Neutrophil (primary cell): ENCODE measurements at regions not wholly inside any gene's neighbourhood (a gene's known extent, or its start where the extent isn't known, plus 50 kb on each side); places are given as distances from the start of the nearest gene placed in this dataset.

ENCODE experiments used
- H3K27ac ChIP-seq: fragments of 200-600 bp; sonication (generic); 2 replicates; pipeline ENCODE4 v1.5.1; 2016; ENCODE audit warnings: mild to moderate bottlenecking, moderate library complexity
- H3K27me3 ChIP-seq: fragments of 200-600 bp; sonication (generic); 2 replicates; pipeline ENCODE4 v1.6.0; 2016; ENCODE audit warnings: mild to moderate bottlenecking
- H3K36me3 ChIP-seq: fragments of 200-600 bp; sonication (generic); 2 replicates; pipeline ENCODE4 v1.5.1; 2017
- H3K4me1 ChIP-seq, 2 experiments: fragments of 200-600 bp in 1 of 2; sonication (generic) in 1 of 2; 1 replicate in 1 of 2; 2 replicates in 1 of 2; pipeline versions ENCODE4 v1.5.1 to v1.6.1; 2013 to 2016; ENCODE audit warnings: low read depth in 1 of 2, low read length in 1 of 2, mild to moderate bottlenecking in 1 of 2, moderate library complexity in 1 of 2; ENCODE audit not compliant: control insufficient read depth in 1 of 2, insufficient read depth in 1 of 2
- H3K4me3 ChIP-seq, 2 experiments: fragments of 200-600 bp in 1 of 2; sonication (generic) in 1 of 2; 1 replicate in 1 of 2; 2 replicates in 1 of 2; pipeline ENCODE4 v1.5.1; 2013 to 2016; ENCODE audit warnings: low read depth in 1 of 2, low read length in 1 of 2, mild to moderate bottlenecking in 1 of 2, moderate library complexity in 1 of 2
- H3K9me3 ChIP-seq: fragments of 200-600 bp; sonication (generic); 2 replicates; pipeline ENCODE4 v1.5.1; 2016
- TF ChIP-seq, protein P1 (sequence below): fragments of 200-600 bp; sonication (generic); IDR thresholded peaks from 2 replicates; pipeline ENCODE4 v1.5.1; 2016; ENCODE audit warnings: antibody characterized with exemption

DNA sequence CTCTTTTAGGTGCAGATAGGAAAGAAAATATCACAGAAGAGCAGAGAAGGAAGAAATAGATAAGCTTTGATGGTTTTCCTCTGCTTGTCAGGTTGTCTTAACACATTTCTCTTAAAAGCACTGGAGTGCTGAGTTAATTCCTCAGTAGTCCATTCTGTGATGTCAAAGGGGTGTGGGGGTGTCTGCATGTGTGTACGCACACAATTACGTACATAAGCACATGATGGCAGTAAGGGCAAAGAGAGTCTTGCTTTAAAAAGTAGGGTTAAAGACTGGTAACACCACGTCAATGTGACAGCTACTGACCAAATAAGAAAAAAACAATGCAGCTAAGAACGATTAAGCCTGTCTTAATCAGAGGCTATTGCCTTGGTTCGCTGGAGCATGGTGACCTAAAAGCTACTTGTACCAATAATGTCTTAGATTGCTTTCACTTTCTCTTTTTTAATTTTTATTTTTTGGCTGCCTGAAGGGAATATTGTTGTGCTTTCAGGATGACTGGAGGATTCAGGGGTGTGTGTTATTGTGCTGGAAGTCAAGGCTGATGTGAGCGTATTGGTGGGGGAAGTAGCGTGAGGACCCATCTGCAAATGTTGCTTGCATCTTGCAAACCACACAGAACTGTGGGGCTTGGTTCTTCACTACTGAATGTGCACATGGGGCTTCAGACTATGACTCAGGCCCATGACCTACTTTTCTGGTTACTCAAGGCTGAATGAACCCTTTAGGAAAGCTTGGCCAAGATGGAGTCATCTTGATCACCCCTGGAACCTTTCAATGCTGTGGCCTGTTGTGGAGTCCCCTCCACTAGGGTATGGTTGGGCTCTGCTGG is 417.8 kb upstream of the TPM1 start:
- Histone ChIP-seq H3K27ac (no peak overlapping the region), H3K27me3 (no peaks in the 10 kb centered on the region), H3K4me3 (no peak overlapping the region), H3K9me3 (no peaks in the 10 kb centered on the region), H3K4me1 (no peaks in the 10 kb centered on the region), H3K36me3 (no peaks in the 10 kb centered on the region)
- TF ChIP-seq, protein P1, sequence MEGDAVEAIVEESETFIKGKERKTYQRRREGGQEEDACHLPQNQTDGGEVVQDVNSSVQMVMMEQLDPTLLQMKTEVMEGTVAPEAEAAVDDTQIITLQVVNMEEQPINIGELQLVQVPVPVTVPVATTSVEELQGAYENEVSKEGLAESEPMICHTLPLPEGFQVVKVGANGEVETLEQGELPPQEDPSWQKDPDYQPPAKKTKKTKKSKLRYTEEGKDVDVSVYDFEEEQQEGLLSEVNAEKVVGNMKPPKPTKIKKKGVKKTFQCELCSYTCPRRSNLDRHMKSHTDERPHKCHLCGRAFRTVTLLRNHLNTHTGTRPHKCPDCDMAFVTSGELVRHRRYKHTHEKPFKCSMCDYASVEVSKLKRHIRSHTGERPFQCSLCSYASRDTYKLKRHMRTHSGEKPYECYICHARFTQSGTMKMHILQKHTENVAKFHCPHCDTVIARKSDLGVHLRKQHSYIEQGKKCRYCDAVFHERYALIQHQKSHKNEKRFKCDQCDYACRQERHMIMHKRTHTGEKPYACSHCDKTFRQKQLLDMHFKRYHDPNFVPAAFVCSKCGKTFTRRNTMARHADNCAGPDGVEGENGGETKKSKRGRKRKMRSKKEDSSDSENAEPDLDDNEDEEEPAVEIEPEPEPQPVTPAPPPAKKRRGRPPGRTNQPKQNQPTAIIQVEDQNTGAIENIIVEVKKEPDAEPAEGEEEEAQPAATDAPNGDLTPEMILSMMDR = no peak

DNA sequence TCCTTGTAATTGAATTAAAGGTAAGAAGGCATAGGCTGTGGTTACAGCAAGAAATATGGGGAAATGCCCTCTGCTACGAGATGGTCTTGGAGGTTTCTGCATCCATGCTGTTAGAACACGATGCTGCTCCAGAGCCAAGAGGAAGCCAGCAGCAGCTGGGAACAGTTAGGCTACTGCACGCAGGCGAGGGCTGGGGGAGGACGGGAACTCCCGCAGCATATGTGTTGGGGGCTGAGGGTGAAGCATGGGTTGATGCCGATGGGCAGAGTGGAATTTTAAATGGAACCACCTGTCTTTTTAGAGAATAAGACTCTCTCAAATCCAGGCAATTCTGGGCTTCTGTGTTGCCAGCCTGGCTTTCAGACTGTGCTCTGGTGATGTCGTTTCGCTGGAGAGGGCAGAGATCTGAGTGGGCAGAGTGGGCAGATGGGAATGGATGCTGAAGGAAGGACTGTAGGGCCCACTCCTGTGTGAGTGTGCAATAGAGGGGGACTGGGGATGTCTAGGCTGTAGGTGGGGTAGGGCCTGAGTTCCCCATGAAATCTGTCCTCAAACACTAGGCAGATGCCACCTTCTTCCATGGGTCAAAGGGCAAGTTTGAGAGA is 417.0 kb upstream of the TPM1 start:
- H3K4me1 ChIP-seq = no peaks in the 10 kb centered on the region
- TF ChIP-seq, protein P1 = no peak
- no peaks in the 10 kb centered on the region for H3K9me3 ChIP-seq
- no peaks in the 10 kb centered on the region for H3K27me3 ChIP-seq
- no peaks in the 10 kb centered on the region for H3K36me3 ChIP-seq
- no peak overlapping the region for H3K27ac ChIP-seq
- H3K4me3 ChIP-seq = no peak overlapping the region

DNA sequence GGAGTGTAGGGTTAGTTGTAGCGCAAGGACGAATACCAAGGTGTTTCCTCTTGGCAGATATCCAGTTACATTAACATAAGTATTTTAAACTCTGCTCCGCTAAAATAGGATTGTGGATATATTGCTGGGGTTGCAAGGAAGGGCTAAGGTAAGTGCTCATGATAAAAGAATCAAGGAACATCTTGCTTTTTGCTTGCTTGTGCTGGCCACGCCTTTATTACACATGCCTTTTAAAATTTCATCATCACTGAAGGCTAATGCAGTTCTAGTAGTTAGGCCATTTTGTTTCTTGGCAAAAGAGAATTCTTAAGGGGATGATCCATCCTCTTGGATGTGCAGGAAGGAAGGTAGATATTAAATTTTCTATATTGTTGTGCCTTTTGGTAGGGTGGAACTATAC is 415.6 kb upstream of the TPM1 start:
- TF ChIP-seq, protein P1 = no peak
- Histone ChIP-seq H3K27me3 (no peaks in the 10 kb centered on the region), H3K36me3 (no peaks in the 10 kb centered on the region), H3K9me3 (no peaks in the 10 kb centered on the region), H3K4me1 (no peaks in the 10 kb centered on the region), H3K4me3 (no peak overlapping the region), H3K27ac (no peak overlapping the region)

DNA sequence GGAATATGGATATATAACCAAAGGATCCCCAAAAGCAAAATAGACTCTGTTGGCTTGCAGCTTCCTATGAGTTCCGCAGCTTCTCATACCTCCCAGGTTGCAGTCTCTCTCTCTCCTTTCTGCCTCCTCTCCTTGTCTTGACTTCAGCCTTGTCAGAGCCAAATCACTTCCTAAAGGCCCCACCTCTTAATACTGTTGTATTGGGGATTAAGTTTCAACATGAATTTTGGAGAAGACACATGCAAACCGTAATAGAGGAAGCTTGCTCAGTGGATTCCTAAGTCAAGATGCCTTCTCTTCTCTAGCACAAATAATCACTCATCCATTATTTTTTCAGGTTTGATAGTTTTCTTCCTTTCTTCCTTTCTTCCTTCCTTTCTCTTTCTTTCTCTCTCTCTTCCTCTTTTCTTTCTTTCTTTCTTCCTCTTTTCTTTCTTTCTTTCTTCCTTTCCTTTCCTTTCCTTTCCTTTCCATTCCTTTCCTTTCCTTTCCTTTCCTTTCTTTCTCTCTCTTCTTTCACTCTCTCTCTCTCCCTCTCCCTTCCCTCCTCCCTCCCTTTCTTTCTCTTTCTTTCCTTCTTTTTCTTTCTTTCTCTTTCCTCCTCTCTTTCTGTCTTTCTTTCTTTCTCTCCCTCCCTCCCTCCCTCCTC is 411.3 kb upstream of the TPM1 start:
- Histone ChIP-seq H3K9me3 (no peaks in the 10 kb centered on the region), H3K27ac (no peak overlapping the region), H3K4me3 (no peak overlapping the region), H3K27me3 (no peaks in the 10 kb centered on the region), H3K36me3 (no peaks in the 10 kb centered on the region), H3K4me1 (no peaks in the 10 kb centered on the region)
- TF ChIP-seq, protein P1 = no peak

DNA sequence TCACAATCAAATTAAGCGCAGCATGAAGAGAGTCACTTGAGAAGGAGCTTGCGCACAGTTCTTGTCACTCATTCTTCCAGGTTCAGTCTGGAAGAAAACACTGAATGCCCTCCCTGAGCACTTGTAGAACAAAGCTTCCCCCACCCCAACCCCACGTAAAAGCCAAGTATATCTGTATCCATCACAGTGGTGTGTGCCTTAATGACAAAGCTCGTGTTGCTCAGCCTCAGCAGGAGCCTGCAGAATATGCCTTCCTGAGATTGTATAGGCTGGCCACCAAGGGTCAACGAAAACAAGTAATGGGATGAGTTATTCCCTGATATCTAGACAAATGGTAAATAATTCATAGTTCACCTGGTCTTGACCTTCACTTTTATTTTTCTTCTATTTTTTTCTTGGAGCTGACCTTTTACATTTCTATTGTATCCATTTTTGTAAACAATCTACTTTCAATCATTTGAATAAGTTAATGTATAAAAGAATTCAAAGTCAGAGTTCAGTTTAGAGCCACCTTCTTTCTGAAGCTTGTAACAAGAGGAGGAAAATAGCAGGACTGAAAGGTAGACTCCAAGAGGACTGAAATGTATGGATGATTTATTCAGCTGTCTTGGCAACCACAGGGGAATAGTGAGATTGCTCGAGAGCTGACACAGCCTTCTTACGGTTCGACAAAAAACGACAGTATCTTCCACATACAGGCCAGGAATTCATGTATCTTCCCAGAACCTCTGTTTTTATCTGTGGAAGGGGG is 405.5 kb upstream of the TPM1 start:
- H3K4me3 ChIP-seq = no peak overlapping the region
- H3K9me3 ChIP-seq = no peaks in the 10 kb centered on the region
- TF ChIP-seq, protein P1 = no peak
- H3K4me1 ChIP-seq = peaks cover 6 to 9% of the 10 kb centered on the region in 2 experiments
- H3K36me3 ChIP-seq = no peaks in the 10 kb centered on the region
- H3K27me3 ChIP-seq = no peaks in the 10 kb centered on the region
- no peak overlapping the region for H3K27ac ChIP-seq
